Ishikawa (cell line): ENCODE measurements at regions not wholly inside any gene's neighbourhood (a gene's known extent, or its start where the extent isn't known, plus 50 kb on each side); places are given as distances from the start of the nearest gene placed in this dataset.

Experiments
- CEBPB ChIP-seq: IDR thresholded peaks from 2 replicates; pipeline ENCODE4 v1.6.1; 2012
- CREB1 ChIP-seq: IDR thresholded peaks from 2 replicates; pipeline ENCODE4 v1.6.1; 2012; ENCODE audit warnings: low read depth
- EGR1 ChIP-seq: IDR thresholded peaks from 2 replicates; pipeline ENCODE4 v1.6.1; 2012
- EP300 ChIP-seq: IDR thresholded peaks from 2 replicates; pipeline ENCODE4 v1.6.1; 2012; ENCODE audit warnings: borderline replicate concordance
- MAX ChIP-seq: IDR thresholded peaks from 2 replicates; pipeline ENCODE4 v1.6.1; 2012
- NFIC ChIP-seq: IDR thresholded peaks from 2 replicates; pipeline ENCODE4 v1.6.1; 2012
- RAD21 ChIP-seq: IDR thresholded peaks from 2 replicates; pipeline ENCODE4 v1.6.1; 2012; ENCODE audit warnings: low read depth
- REST ChIP-seq: IDR thresholded peaks from 2 replicates; pipeline ENCODE4 v1.6.1; 2012; ENCODE audit warnings: low read depth, mild to moderate bottlenecking
- TCF12 ChIP-seq: IDR thresholded peaks from 2 replicates; pipeline ENCODE4 v1.6.1; 2012; ENCODE audit warnings: low read depth
- TEAD4 ChIP-seq: IDR thresholded peaks from 2 replicates; pipeline ENCODE4 v1.6.1; 2012
- YY1 ChIP-seq: IDR thresholded peaks from 2 replicates; pipeline ENCODE4 v1.6.1; 2012; ENCODE audit warnings: low read depth
- ZBTB7A ChIP-seq: IDR thresholded peaks from 2 replicates; pipeline ENCODE4 v1.6.1; 2012; ENCODE audit warnings: low read depth

- TF ChIP-seq YY1, result no peak
- TF ChIP-seq MAX, result no peak
- no peak for TF ChIP-seq EP300
- TF ChIP-seq EGR1, result no peak
- TF ChIP-seq CEBPB, result no peak
- no peak for TF ChIP-seq TCF12
- TF ChIP-seq RAD21, result no peak
- TF ChIP-seq CREB1, result no peak
- TF ChIP-seq NFIC, result no peak
- TF ChIP-seq TEAD4, result no peak
- no peak for TF ChIP-seq REST
- no peak for TF ChIP-seq ZBTB7A
Measured at GRCh38 chr3:64828276-64828675, 140.5 kb upstream of the ADAMTS9 start.
